Ishikawa (cell line): ENCODE measurements at regions not wholly inside any gene's neighbourhood (a gene's known extent, or its start where the extent isn't known, plus 50 kb on each side); places are given as distances from the start of the nearest gene placed in this dataset.

ENCODE experiments used
- CEBPB ChIP-seq: IDR thresholded peaks from 2 replicates; pipeline ENCODE4 v1.6.1; 2012
- CREB1 ChIP-seq: IDR thresholded peaks from 2 replicates; pipeline ENCODE4 v1.6.1; 2012; ENCODE audit warnings: low read depth
- MAX ChIP-seq: IDR thresholded peaks from 2 replicates; pipeline ENCODE4 v1.6.1; 2012
- RAD21 ChIP-seq: IDR thresholded peaks from 2 replicates; pipeline ENCODE4 v1.6.1; 2012; ENCODE audit warnings: low read depth
- REST ChIP-seq: IDR thresholded peaks from 2 replicates; pipeline ENCODE4 v1.6.1; 2012; ENCODE audit warnings: low read depth, mild to moderate bottlenecking
- TAF1 ChIP-seq: IDR thresholded peaks from 2 replicates; pipeline ENCODE4 v1.6.1; 2012; ENCODE audit warnings: low read depth, mild to moderate bottlenecking
- USF1 ChIP-seq: IDR thresholded peaks from 2 replicates; pipeline ENCODE4 v1.6.1; 2012

GRCh38 chr4:177706916-177707315 lies 264.7 kb upstream of the AGA start:
- TF ChIP-seq USF1 (no peak), TAF1 (no peak), RAD21 (no peak), CREB1 (no peak), MAX (no peak), CEBPB (no peak), REST (no peak)
